Esophagus mucosa (tissue), 1 donor: ENCODE measurements at regions not wholly inside any gene's neighbourhood (a gene's known extent, or its start where the extent isn't known, plus 50 kb on each side); places are given as distances from the start of the nearest gene placed in this dataset.
A peak's percentile ranks its signal among the peaks of the same experiment; 100 is the strongest.
"Not testable (repeated sequence)": the region's sequence is repeated elsewhere in the genome, so short reads cannot be mapped to it uniquely, and the experiment has no call there.

Experiments
- ATAC-seq: fragments of 200-7000 bp; cut with Tn5 transposase; one replicate; pipeline ENCODE4 v1.9.1; 2020
- donor health status: DM: yes; HTN: yes; CAD: no.

DNA sequence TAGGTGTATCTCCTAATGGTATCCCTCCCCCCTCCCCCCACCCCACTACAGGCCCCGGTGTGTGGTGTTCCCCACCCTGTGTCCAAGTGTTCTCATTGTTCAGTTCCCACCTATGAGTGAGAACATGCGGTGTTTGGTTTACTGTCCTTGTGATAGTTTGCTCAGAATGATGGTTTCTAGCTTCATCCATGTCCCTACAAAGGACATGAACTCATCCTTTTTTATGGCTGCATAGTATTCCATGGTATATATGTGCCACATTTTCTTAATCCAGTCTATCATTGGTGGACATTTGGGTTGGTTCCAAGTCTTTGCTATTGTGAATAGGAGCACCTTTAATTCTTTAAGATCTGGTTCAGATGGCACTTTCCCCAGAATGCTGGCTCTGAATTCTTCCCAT, 58.5 kb upstream of the PTGFRN start:
- not testable (repeated sequence) for ATAC-seq

DNA sequence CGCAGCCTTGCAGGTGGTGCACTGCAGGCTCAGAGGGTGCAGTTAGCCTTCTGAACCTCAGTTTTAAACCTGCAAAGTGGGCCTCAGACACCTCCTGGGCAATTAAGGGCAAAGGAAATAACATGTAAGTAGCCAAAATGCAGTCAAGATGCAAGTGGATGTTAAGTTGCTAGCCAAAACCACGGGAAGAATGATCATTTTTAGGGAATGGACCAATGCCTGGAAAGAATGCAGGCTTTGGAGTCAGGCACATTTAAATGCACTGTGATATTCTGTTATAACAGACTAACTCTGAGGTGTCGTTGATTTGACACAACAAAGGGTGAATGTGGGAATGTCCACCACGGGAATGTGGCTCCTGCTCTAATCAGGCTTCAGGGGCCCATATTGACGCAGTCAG, 57.9 kb upstream of the PTGFRN start:
- no peak for ATAC-seq

DNA sequence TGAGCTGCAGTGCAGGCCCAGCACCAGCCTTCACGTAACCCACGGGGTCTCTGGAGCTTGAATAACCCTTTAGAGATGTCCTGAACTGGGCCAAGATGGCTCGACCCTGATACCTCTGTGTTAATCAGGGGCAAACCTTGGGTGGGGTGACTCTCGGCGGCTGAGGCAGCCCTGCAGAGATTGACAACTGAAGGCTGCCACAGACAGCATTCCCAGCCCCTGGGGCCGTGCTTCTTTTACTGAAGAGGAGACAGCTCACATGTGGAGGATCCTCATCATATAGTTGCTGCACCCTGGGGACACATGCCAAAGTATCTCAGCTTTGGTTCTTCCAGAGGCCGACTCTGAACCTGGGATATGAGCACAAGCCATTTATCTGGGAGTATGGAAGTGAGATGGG, 57.3 kb upstream of the PTGFRN start:
- no peak for ATAC-seq

DNA sequence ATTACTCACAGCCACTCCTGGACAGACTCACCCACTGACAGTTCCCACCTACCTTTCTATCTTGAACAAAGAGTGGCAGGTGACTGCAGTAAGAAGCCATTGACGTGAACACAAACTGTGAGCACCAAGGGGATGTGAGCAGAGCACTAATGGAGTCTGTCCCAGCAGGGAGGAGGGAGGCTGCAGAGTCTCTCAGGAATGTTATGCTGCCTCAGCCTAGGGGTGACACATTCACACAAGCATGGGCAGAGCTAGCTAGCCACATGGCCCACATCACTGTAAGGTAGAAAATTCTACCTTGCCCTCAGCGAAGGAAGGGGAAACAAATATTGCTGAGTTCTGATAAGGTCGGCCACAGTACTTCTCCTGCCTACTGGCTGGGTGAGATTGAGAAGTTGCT, 56.8 kb upstream of the PTGFRN start:
- peak; percentile 40 for ATAC-seq

DNA sequence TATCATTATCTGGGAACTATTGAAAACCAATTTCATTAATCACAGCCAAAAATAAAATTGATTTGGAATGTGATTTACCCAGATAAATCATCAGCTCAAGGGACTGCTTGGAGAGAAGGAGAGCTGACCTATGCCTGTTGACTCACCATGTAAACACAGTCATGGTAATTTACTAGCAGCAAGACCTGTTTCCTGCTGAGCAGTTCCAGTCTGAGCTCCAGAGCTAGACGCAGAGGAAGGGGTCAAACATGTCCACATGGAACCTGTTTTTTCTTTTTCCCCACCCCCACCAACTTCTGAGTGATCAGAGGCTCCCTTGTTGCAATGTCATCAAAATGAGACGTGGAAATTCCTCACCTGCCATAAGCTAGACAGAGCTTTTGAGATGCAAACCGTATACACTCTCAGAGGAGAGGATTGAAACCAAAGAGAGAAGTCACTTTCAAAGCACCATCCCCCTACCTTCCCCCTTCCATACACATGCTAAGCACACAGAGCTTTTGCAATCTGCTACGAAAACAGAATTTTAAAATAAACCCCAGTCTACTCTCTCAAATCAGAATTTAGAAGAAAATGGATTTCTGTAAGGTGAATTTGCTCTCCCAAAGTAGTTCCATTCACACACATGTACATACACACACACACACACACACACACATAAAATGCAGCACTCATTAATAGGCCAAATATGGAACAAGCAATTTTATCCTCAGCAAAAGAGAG, 55.9 kb upstream of the PTGFRN start:
- ATAC-seq, result peak; percentile 94

DNA sequence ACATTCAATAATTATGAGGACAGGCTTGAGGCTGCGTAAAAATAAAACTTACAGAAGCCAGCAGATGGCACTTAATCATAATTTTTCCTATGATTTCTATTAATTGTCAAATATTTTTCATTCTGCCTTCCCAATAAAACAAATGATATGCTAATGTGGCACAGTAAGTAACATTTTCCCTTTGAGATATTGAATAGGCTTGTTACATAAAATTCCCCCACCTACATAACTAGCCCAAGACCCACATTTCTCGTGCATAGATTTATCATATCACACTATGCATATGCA, 55.4 kb upstream of the PTGFRN start:
- no peak for ATAC-seq

DNA sequence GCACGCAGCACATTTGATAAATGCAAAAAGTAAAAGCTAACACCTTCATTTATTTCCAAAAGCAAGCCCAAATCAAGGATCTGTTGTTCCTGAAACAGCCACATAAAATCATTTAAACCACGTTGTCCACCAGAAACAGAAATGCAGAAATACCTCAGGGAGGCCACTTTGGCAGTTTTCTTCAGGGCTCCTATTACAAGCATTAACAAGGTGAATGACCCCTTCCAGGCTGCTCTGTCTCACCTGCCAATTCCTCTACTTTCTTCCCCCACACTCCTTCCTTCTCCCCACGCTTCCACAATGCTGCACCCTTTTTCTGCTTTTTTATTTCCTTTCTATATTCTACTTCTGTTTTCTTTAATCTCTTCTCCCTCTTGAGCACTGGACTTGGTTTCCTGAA, 55.0 kb upstream of the PTGFRN start:
- no peak for ATAC-seq

DNA sequence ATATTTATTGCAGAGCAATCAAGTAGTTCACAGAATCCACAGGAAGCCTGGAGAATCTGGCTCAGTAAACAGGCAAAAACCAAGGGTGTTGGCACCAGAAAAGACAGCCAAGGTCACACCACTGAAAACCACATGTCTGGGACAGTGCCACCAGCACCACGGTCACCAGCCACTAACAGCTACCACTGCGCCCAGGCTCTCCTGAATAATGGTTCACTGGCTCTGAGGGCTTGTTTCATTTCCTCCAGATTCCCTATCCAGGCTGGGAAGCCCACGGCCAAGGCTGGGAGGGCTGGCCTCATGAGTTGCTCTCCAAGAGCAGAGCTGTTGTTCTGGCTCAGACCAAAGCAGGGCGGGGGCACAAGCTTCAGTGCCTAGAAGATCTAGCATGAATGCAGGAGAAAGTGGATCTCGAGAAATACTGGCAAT, 54.5 kb upstream of the PTGFRN start:
- ATAC-seq, result no peak

DNA sequence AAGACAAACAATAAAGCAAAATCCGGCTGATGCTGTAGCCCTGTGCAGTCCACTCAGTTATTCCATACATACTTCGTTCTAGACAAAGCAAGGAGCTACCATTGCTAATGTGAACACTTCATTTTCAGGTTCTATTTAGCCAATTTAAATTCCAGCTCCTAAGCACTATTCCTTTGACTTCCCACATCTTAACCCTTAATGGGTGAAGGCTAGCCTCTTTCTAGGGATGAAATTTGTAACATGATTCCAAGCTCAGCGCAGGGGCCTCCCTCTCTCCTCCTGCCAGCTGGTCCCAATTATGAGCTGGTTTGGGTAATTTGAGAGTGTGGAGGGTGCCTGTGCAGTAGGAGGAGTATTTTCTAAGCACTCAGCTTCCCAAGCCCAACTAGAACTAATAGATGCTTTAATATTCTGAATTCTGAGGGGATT, 53.9 kb upstream of the PTGFRN start:
- no peak for ATAC-seq

DNA sequence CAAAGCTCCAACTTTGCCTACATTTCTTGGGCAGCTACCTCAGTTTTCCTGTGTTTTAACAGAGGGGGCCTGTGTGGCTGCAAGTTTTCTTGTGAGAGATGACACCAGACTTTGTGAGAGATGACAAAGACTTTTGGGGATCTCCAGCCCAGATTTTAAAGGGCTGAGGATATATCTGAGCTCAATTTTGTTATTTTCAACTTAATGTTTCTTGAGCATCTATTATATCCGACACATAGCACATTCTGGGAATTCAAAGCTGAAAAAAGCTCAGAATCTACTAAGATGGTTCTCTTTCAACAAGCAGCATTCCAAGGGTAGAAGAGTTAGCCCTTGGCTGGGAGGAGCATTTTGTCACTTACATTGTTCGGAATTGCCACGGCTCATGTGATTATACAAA, 53.4 kb upstream of the PTGFRN start:
- no peak for ATAC-seq

DNA sequence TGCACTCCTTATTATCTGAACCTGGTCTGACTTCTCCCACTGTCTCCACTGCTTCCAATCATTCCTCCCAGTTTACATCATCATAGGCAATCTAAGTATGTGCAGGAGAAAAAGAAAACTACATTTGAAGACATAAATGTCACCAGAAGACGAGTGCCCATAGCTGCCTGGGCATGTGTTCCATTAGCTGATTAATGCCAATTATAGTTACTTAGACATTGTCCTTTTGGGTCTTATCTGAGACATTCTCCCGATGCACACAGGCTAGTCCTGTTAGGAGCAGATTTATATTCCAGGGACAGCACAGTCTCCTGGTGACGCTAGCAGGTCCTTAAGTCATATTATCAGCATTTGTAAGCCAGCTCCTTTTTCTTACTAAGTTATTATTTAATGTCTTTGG, 52.6 kb upstream of the PTGFRN start:
- ATAC-seq, result no peak
